ENCODE measurements at regions not wholly inside any gene's neighbourhood (a gene's known extent, or its start where the extent isn't known, plus 50 kb on each side); places are given as distances from the start of the nearest gene placed in this dataset.
"Not testable (repeated sequence)": the region's sequence is repeated elsewhere in the genome, so short reads cannot be mapped to it uniquely, and the experiment has no call there.

GRCh38 chr18:42306594-42306980 is 351.6 kb downstream of the PIK3C3 start:
- no peak for DNase-seq (ENCODE audit: low read depth in 4 of 4, low spot score in 1 of 4)

- no peak for DNase-seq (ENCODE audit: low read depth in 4 of 4, low spot score in 1 of 4)
Observed at GRCh38 chr18:42310956-42311355, 355.9 kb downstream of the PIK3C3 start.

DNA sequence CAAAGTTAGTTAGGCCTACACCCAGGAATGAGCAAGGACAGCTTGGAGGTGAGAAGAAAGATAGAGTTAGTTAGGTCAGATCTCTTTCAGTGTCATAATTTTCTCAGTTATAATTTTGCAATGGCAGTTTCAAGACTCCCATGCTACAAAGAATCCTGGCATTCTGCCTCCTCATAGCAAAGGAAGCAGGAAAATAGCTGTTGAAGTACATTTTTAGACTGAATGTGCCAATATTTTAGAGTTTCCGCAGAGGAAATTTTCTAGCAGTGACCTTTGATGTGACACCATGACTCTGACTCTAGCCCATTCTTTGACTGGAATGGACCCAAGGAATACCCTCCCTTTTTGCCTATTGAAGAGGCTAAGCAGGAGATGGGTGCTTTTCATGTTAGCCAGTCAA is 371.7 kb downstream of the PIK3C3 start:
- no peak for DNase-seq (ENCODE audit: low read depth in 4 of 4, low spot score in 1 of 4)

DNA sequence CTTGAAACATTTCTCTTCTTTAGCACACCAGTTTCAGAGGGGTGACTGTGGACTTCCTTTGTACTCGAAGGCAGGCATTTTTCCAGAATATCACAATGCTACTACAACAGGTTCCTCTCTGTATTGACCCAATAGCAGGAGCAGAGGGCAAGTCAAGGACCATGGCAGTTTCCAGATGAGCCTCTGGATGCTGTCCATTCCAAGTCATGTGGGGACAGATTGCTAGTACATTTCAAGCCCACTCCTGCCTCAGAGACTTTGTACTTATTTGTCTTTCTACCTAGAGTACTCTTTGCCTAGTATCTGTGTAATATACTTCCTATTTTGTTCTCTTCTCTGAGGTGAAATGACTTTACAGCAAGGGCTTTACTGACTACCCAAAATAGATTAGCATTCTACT is 373.9 kb downstream of the PIK3C3 start:
- no peak for DNase-seq (ENCODE audit: low read depth in 4 of 4, low spot score in 1 of 4)

- DNase-seq (ENCODE audit: low read depth in 4 of 4, low spot score in 1 of 4) = no peak
Observed at GRCh38 chr18:42330296-42330695, 375.3 kb downstream of the PIK3C3 start.

DNA sequence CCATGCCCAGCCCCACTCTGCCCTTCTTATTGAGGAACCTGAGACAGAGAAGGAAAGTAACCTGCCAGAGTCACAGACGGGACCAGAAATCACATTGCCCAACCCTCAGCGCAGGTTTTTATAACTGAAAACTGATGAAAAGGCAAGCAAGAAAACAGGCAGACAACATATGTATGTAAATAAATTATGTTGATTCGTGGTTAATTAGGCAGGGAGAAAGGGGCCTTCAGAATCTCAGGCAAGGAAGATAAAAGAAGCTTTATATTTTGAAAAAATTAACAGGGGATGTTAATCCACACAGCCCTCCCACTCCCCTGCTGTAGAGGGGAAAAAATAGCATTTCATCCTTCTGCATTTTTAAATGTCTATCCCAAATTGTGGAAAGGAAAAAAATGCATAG is 378.5 kb downstream of the PIK3C3 start:
- no peak for DNase-seq (ENCODE audit: low read depth in 4 of 4, low spot score in 1 of 4)

DNA sequence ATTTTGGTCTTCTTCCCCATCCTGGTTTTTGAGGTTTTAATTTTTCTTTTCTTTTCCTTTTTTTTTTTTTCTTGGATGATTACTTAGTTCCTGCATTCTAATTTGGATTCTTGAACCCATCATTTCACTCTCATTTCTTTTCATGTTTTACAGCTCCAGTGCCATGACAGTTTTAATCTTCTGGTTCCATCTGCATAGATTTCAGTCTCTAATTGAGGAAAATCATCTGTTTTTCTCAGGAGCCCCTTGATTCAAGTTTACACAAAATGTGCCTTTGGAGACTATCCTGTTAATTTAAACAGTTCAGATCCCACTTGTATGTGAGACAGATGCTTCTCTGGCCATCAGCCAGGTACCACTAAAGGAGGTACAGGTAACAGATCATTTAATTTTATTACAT is 379.9 kb downstream of the PIK3C3 start:
- no peak for DNase-seq (ENCODE audit: low read depth in 4 of 4, low spot score in 1 of 4)

DNA sequence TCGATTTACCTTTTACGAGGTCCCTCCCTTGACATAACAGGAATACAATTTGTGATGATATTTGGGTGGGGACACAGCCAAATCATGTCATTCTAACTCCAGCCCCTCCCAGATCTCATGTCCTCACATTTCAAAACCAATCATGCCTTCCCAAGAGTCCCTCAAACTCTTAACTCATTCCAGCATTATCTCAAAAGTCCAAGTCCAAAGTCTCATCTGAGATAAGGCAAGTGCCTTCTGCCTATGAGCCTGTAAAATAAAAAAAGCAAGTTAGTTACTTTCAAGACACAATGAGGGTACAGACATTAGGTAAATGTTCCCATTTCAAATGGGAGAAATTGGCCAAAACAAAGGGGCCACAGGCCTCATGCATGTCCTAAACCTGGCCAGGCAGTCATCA is 381.1 kb downstream of the PIK3C3 start:
- DNase-seq (ENCODE audit: low read depth in 4 of 4, low spot score in 1 of 4) = no peak

DNA sequence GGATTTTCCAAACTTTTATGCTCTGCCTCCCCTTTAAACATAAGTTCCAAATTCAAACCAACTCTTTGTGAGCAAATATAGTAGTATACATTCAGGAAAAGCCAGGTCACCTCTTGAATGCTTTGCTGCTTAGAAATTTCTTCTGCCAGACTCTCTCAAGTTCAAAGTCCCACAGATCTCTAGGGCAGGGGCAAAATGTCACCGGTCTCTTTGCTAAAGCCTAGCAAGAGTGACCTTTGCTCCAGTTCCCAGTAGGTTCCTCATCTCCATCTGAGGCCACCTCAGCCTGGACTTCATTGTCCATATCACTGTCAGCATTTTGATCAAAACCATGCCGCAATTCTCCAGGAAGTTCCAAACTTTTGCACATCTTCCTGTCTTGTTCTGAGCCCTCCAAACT is 382.3 kb downstream of the PIK3C3 start:
- DNase-seq (ENCODE audit: low read depth in 4 of 4, low spot score in 1 of 4) = not testable (repeated sequence)

- DNase-seq (ENCODE audit: low read depth in 4 of 4, low spot score in 1 of 4) = no peak
Observed at GRCh38 chr18:42338683-42339082, 383.6 kb downstream of the PIK3C3 start.

DNA sequence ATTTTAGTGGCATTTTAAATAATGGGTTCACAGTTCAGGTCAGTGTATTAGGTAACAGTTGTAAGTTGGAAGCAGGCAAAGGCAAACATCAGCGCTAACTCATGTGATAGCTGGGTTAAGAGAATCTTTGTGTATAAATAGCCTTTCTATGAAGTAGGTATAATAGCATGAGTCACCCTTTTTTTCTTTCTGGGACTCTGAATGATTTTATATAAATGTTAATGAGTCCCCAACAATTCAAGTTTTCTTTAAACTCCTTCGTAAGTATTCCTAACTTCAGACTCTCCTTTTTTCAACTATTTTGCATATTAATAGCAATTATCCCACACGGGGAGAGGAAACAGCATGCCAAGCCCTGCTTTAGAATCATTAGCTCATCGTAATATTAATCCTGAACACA is 384.3 kb downstream of the PIK3C3 start:
- no peak for DNase-seq (ENCODE audit: low read depth in 4 of 4, low spot score in 1 of 4)

- DNase-seq (ENCODE audit: low read depth in 4 of 4, low spot score in 1 of 4) = no peak
Observed at GRCh38 chr18:42340423-42341009, 385.5 kb downstream of the PIK3C3 start.

DNA sequence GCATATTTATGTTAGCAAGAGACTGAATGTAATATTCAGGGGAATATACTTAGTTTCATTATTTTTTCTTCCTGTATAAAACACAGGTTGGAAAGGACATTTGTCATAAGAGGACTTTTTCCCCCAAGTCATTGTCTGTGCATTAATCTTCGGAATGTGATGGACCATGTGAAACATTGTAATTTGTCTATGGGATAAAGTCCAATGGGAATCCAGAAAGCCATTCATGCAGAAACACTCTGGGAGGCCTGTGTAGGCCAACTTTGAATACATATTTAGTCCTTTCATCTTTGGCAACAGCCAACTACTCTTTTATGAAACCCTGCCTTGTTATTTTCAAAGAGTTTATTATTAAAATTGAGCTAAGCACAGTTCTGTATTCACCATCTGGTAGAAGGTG is 386.4 kb downstream of the PIK3C3 start:
- no peak for DNase-seq (ENCODE audit: low read depth in 4 of 4, low spot score in 1 of 4)

GRCh38 chr18:42348722-42349121 is 393.7 kb downstream of the PIK3C3 start:
- no peak for DNase-seq (ENCODE audit: low read depth in 4 of 4, low spot score in 1 of 4)

DNA sequence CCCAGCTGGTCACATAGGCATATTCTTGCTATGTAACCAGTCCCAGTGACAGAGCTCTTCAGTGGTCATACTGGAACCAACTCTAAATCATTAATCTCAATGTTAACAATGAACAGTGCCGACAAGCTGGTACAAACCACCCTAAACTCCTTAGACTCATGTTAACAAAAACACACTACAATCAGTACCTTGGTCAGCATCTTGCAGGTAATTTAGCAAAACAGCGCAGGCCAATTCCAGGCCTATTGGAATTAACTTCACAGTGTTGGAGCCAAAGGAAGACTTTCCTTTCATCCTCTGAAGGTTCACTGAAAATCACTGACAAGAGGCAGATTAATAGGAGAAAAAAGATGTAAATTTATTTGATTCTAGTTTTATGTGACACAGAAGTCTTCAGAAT is 396.4 kb downstream of the PIK3C3 start:
- DNase-seq (ENCODE audit: low read depth in 4 of 4, low spot score in 1 of 4) = no peak

GRCh38 chr18:42360716-42361115 is 405.7 kb downstream of the PIK3C3 start:
- DNase-seq (ENCODE audit: low read depth in 4 of 4, low spot score in 1 of 4) = no peak

DNA sequence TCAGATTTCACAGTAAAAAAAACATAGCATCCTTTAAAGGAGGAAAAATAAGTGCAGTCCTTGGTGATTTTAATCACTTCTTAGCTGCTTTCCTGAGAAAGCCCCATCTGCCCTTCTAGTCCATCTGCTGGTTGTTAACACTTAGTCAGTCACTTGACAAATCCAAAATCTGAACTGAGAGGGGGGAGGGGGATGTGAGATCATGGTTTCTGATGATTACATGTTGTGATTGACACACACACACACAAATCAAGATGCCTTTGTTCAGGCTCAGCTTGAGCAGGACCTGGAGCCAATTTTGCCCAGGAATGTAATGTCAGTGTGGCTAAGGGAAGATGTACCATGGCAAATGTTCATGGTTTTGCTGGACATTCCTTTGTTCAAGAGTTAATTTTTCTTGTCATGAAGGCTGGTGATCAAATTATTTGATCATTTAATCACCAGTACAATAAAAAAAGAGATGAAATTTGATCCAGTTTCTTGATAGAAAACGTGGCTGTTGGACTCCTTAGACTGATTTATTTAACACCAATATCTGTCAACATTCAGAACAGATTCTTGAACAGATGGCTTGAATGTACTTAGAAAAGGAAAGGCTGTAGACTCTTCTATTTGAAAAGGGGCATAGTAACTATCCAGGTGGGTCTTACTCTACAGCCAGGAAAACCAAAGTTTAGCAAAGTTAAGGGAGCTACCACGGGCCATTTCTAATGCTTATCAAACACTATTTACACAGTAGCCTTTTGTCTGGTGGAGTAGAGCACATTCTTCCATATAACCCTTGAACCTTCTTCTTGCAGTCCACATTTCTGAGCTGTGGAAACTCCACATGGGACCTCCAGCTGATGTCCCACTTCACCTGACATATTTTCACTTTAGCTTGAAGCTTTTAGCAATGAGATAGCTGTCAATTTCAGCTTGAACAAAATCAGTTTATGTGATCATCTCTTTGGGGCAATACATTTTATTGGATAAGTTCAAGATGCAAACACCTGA is 408.7 kb downstream of the PIK3C3 start:
- no peak for DNase-seq (ENCODE audit: low read depth in 4 of 4, low spot score in 1 of 4)

DNA sequence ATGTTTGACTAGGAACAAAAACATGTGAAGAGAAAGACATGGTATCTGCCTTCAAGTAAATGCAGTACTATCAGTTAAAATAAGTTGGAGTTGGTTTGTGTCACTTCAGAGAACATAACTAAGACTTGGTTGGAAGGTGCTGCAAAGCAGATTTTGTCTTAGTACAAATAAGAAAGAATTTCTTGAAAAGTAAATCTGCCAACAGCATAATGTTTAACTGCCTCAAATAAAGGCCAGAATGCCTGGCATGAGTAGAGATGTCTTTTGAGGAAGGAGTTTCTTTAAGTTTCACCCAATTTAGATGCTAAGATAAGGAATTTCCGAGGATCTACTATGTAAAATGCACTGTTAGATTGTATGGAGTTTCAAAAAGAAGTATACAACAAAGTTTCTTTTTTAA is 409.7 kb downstream of the PIK3C3 start:
- no peak for DNase-seq (ENCODE audit: low read depth in 4 of 4, low spot score in 1 of 4)

DNA sequence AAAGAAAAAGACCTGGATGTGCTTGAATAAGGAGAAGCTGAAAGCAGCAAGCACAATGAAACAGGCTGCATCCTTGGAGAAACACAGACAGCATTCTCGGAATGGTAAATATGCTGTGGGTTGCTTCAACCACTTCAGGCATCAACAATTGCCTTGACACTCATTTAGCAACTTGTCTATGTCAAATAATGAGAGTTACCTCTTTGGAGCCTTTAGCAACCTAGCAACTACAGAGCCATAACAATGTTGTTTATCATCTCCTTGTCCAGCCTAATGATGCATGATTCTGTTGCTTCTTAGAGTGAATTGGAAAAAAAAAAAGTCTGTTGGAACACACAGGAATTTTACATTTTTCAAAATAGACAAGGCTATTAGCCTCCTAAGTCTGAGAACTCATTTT is 410.6 kb downstream of the PIK3C3 start:
- no peak for DNase-seq (ENCODE audit: low read depth in 4 of 4, low spot score in 1 of 4)

- no peak for DNase-seq (ENCODE audit: low read depth in 4 of 4, low spot score in 1 of 4)
Observed at GRCh38 chr18:42373584-42373983, 418.6 kb downstream of the PIK3C3 start.

DNA sequence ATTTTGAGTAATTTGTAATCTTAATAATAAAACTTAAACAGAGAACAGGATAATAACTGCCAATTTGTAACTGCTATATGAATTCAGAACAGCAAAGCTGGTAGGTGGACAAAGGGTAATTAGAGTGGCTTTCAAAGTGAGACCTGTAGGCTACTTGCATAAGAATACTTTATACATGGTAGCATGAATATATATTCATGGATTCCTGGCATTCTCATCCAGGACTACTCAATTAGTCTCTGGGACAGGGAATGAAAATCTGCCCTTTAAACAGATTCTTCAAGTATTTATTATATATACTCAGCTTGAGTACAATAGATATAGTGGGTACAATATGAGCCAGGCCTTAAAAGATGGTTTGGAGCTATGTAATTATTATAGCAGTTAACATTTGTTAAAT is 419.9 kb downstream of the PIK3C3 start:
- no peak for DNase-seq (ENCODE audit: low read depth in 4 of 4, low spot score in 1 of 4)

- not testable (repeated sequence) for DNase-seq (ENCODE audit: low read depth in 4 of 4, low spot score in 1 of 4)
Observed at GRCh38 chr18:42378854-42379253, 423.8 kb downstream of the PIK3C3 start.

GRCh38 chr18:42381236-42381635 is 426.2 kb downstream of the PIK3C3 start:
- DNase-seq (ENCODE audit: low read depth in 4 of 4, low spot score in 1 of 4) = not testable (repeated sequence)
